HUDEP-2 (cell line): ENCODE measurements at regions not wholly inside any gene's neighbourhood (a gene's known extent, or its start where the extent isn't known, plus 50 kb on each side); places are given as distances from the start of the nearest gene placed in this dataset.
"Not testable (repeated sequence)": the region's sequence is repeated elsewhere in the genome, so short reads cannot be mapped to it uniquely, and the experiment has no call there.

Experiments used
- DNase-seq, 76 experiments: peaks; one replicate each; lab custom pipeline; 2025; ENCODE audit not compliant: unreplicated experiment in 76 of 76; lab: John Stamatoyannopoulos, UW

DNA sequence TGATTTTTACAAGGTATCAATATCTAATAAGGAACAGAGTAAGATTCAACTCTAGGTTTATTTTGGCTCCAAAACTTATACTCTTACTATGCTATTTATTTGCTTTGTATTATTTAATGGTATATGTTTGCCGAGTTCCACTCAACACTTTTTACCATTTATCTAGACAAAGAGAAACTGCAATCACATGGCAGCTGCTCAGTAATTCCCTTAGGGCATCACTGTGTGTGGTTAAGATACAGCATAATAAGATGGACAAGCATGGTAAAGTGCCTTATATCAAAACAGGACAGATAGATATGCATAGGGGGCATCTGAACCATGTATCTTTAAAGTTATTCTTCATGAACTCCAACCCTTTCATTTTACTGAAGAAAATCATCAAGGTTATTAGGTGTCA lies 483.0 kb upstream of the ID4 start:
- DNase-seq: no peak

DNA sequence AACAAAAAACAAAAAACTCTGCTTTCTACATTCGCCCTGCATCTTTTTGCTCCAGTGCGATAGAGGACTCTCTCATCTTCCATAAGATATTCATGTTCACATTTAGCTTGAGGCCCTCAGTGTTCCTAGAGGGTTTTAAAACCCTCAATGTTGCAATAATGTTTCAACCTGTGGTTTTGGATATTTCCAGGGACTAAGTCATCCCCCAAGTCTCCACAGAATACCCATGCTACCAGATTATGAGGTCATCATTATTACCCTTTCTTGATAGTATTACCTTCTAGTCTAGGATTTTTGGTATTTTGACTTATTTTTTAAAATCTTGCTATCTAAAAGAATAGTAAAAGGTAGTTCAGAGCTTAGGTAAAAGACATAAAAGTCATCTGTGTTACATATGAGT lies 480.5 kb upstream of the ID4 start:
- DNase-seq: no peak

DNA sequence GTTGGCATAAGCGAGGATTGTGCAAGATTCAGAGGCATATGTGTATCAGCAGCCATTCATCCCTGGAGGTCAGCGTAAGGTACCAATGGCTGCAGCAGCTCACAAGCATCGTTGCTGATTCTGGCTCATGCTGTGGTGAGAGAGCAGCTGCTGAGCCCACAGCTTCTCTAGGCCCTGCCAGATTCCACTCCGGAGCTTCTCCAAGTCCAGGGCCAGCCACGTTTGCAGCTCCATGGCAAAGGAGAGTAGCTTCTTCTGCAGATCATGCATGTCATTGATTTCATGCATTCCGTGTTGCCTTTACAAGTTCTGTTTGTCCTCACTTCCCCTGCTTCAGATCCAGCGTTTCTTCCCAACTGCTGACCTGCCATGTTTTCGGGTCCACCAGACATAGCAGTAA lies 474.8 kb upstream of the ID4 start:
- DNase-seq: no peak

DNA sequence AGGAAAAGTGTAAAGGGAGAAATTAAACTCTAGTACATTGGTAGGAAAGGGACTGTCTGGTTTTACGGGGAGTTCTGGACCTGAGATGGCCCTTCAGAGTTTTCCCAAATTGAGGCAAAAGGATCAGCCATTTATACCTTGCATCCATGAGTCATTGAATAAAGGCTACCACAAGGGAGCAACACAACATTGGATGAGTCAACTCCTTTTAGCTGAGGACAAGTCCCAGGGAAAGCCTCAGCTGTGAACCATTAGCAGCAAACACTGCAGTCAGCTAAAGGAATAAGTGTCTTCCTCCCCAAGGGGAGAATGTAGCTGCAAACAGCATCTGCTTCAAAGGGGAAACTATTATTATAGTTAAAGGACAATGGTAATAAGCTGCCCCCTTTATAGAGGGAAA lies 468.7 kb upstream of the ID4 start:
- DNase-seq: no peak

DNA sequence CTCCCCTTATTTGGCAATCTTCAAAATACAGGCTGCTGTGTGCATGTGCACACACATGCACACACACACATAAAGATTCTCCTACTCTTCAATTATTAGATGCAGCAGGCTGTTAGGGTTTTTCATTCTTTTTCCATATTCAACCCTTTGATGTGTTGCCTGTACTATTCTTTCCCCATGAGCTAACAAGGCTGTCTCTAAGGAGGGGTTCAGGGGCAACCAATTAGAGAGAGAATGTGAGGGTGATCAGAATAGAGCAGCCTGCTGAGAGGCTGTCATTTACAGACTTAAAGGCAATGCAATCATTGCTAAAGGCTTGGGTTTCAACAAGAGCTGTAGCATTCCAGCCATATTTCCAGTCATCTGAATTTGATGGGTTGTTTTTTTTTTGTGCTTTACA lies 467.4 kb upstream of the ID4 start:
- DNase-seq: no peak

DNA sequence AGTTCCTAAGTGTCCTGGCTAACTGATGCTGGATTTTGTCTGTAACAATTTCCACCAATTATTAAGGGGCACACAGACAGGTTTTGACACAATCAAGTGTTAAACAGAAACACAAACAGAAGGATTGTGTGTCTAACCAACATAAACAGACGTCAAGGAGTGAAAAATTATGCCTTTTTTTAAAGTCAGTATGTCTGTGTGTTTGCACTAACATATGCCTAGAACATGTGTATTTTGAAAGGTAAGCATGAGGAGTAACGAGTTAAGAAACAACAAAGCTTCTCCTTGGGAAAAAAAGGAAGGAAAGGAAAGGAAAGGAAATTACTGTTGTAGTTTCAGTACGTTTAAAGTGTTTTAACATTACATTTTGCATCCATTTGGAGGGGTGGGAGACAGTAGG lies 466.3 kb upstream of the ID4 start:
- no peak for DNase-seq

DNA sequence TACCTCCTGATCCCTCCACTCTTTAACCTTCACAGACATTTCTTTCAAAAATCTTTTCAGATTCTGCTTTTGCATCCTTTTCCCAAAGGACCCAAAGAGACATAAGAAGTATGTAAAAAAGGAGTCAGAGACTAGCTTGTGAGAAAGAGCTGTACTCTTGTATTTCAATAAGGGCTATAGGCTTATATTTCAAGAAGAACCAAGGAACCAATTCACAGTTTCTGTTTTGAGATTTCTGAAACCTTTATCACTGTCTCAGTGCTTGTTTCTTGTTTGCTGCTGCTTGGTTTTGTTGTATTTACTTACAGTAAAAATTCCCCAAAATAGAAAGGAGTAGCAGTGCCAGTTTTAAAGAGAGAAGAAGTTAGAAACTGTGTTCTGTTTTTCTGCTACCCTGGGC lies 461.6 kb upstream of the ID4 start:
- DNase-seq: no peak

DNA sequence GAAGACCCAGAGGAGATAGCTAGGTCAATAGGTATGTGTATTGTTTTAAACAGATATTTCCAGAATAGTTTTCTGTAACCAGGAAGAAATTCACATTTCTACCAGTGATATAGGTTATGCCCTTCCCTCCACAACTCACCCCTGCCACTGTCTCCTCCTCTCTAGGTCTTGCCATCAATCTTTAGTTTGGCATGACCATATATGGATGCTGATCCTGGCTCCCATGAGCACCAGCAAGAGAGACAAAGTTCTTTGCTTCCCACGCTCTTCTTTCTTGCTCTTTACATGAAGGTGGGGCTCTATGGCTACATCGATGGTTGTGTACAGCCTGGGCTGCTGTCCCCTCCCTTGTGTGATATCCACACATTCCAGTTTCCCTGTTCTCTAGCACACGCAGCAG lies 459.4 kb upstream of the ID4 start:
- no peak for DNase-seq

DNA sequence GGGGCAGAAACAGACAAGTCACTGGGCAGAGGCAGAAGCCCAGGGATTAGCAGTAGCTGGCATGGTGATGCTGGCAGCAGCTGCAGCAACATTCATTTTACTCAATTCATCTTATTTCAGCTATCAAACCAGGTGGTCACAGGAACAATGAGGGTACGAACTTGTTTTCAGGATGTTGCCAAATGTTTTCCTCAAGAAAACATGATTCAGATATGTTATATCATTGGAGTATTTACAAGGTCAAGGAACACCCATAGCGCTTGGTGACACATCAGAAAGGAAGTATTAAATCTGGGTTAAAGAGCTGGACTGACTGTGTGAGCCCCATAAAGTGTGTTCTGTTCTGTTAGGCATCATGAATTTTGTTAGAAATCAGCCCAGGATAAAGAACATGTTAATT lies 456.9 kb upstream of the ID4 start:
- DNase-seq: no peak

DNA sequence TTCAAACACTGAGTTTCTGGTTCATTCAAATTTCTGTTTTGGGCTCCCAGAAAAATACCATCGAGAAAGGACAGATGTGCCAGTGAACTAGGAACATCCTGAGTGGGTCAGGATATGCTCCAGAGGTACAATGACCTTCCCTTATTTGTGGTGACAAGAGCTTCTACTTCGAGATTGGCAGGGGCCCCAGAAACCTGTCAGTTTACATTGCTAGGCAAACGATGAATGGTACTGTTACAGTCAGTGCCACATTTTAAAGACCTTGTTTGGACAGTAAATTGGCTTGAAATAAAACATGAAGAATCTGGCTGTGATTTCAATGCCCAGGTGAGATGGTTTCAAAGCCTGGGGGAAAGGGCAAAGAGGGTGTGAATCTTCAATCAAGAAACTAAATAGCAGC lies 454.5 kb upstream of the ID4 start:
- DNase-seq: no peak

DNA sequence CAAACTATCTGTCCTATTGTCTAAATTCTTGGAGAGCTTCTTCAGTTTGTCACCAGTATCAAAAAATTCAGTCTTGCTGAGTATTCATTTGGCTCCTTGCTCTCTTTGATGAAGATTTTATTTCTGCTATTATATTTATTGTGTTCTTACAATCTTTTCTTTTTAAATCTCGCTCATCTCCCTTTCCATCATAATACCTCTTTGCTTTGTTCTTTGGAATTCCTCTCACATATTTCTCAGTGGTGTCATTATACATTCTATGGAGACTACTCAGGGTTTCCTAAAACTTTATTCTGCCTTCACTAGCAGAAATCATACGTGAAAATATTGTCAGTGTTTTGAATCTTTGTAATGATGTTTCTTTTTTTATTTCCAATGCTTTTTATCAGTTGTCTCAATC lies 445.2 kb upstream of the ID4 start:
- no peak for DNase-seq

DNA sequence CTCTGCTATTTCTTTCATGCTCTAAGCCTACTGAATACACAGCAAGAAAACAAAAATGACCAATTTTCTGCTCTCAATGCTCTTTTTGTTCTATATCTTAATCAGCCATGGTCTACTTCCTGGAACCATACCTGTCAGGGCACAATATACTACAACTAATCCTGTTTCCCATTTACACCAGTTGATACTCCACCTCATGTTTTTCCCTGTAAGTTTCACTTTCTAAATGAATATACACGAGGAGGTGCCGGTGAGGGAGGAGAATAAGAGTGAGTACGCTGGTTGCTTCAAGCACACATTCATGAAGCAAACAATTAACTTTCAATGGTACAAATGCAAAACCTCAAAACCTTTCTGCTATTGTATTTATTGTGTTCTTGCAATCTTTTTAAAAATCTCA lies 443.1 kb upstream of the ID4 start:
- no peak for DNase-seq

DNA sequence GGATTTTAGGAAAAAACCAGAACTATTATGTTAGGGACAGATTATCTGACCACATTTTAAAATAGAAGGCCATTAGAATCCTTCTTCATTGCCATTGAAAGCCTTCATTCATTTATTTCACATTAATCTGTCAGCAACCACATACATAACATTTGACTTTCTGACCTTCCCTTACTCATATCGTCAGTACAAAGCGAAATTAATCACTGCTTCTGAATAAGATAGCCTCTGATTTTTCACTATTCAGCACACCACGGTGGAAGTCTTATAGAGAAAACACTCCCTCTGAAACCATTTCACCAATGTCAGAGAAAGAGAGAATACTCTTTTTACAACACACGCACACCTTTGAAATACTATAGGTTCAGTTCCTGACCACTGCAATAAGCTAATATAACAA lies 442.5 kb upstream of the ID4 start:
- no peak for DNase-seq

DNA sequence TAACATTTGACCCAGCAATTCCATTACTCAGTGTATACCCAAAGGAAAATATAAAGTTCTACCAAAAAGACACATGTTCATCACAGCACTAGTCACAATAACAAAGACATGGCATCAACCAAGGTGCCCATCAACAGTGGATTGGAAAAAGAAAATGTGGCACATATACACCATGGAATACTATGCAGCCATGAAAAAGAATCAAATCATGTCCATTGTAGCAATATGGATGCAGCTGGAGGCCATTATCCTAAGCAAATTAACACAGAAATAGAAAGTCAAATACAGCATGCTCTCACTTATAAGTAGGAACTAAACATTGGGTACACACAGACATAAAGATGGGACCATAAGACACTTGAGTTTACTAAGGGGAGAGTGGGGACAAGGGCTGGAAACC lies 441.9 kb upstream of the ID4 start:
- DNase-seq: no peak

DNA sequence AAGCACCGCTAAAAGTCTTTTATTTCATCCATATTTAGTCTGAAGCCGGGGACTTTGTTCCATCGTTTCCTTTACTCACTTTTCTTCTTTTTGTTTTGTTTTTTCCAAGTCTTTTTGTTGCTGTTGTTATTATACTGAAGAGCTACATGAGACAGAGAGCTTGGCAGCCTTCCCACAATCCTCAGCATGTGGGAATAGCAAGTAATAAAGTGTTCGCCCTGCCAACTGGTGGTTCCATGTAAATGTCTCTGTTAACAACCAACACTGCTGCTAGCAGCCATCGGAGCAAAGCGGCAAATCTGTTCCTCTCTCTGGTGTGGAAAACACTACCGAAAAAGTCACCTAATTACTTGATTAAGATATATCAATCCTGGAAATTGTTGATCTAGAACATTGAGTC lies 437.8 kb upstream of the ID4 start:
- DNase-seq: no peak

DNA sequence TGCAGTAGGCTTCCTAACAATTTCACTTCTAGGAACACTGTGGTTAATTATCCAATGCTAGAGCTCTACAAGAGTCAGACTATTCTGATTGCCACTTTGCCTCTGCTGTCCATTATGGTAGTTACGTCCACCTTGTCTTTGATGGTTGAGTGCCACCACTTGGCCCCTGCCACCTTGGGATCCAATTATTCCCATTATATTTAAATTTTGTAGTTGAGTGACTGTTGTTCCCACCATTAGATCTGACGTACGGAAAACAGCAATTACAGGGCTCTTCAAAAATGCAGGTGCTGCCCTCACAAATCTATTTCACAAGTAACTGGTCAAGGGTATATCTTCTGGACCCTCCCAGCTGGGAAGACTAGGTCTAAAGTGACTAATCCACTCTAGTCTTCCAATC lies 432.3 kb upstream of the ID4 start:
- DNase-seq: not testable (repeated sequence)

DNA sequence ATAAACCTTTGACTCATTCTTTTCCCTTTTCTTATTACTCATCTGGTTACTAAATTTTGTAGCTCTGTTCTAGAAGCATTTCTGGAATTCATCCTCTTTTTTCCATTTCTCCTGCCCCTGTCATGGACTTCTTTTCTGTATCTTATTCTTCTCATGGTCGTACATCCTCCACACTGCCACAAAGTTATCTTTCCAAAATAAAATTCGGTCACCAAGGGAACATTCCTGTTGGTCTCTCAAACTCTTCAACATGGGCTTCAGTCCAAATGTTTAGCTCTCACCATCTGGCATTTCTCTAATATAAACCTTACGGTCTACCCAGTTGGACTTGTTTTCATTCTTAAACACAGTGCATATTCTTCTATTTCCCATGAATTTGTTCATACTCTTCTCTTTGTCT lies 428.8 kb upstream of the ID4 start:
- DNase-seq: no peak

DNA sequence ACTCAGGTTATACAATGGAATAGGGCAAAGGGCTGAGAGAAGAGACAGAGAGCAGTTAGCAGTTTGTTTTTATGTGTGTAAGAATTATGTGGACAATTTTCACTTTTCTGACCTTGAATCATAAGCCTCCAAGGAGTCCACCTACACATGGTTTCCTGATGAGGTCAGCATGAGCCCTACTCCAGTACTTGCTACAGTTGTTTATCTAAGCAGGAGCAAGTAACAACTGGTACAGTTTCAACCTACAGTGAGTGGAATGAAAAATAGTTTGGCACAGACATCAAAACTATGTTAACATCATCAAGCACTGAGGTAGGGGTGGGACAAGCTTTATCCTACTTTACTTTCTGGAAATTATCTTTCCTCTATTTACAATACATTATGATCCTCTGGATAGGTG lies 426.7 kb upstream of the ID4 start:
- no peak for DNase-seq

DNA sequence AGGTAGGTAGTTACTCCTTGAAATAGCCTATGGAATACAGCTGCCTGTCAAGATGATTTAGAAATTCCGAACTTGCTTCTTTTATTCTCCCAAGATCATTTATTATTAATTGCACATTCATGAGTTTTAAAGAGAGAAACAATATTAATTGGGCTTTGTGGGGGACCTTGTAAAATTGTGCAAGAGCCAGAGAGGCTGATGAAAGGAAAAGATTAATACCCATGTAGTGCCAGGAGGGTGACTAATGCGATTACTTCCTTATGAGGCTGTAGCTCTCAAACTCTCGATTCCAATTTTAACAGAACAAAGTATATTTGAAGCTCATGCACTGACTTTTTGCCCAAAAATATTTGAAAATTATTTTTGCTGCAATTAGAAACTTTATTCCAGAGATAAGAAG lies 423.8 kb upstream of the ID4 start:
- no peak for DNase-seq

DNA sequence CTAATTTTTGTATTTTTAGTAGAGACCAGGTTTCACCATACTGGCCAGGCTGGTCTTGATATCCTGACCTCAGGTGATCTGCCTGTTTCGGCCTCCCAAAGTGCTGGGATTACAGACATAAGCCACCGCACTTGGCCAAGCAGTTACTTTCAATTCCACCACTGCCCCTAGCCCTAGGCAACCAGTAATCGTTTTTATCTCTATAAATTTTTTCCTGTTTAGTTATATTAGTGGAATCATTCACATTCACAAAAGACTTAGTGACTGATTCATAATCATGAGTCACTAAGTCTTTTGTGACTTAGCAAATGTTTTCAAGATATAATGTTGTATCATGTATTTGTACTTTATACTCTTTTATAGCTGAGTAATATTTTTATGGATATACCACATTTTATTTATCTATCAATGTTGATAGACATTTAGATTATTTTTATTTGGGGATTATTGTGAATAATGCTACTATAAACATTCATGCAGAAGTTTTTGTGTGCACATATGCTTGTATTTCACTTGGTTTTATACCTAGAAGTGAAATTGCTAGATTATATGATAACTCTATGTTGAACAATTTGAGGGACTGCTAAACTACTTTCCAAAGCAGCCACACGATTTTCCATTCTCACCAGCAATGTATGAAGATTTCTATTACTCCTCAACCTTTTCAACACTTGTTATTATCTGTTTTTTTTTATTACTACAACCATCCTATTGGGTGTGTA lies 421.4 kb upstream of the ID4 start:
- DNase-seq: no peak

DNA sequence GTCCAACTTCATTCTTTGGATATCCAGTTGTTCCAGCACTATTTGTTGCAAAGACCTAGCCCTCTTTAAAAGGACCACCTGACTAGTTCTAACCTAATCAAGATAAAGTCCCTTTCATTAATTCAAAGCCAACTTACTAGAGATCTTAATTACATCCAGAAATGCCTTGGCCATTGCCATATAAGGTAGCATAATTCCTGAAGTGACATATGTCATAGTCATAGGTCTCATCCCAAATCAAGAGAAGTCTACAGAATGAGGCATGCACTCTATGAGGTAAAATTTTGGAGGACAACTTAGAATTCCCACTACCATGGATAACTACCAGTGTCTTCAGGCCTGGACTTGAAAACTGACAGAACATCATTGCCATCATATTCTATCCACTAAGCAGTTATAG lies 420.4 kb upstream of the ID4 start:
- no peak for DNase-seq

DNA sequence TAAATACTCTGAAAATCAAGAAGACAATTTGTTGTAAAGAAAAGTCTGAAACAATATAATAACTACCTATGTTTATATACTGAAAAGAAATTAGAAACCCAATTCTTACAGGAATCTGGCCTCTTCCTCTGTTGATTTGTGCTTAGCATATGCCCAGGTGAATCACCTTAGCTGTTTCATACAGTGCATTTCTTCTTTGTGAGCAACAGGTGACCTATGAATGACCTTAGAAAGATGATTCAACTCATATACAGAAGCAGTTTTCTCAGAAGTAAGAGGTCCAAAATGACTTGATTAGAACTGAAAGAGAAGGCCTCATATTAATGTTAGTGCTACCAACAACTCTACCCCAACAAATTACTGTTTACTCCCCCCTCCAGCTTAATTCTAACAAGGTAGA lies 419.5 kb upstream of the ID4 start:
- no peak for DNase-seq

DNA sequence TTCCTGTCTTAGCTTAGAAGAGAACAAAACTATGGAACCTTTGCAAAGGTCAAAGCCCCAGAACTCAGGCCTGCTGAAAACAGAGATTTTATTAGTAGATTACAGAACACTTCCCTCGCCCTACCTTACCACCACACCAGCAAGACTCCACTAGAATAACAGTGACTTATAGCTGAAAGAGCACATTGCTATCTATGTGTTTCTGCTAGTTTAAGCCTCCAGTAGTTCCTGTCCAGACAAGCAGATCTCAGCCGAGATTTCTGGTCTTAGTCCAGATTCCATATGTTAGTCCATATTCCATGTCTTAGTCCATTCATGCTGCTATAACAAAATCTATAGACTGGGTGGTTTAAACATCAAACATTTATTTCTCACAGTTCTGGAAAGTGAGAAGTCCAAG lies 412.3 kb upstream of the ID4 start:
- no peak for DNase-seq
